ENCODE measurements at regions not wholly inside any gene's neighbourhood (a gene's known extent, or its start where the extent isn't known, plus 50 kb on each side); places are given as distances from the start of the nearest gene placed in this dataset.

DNA sequence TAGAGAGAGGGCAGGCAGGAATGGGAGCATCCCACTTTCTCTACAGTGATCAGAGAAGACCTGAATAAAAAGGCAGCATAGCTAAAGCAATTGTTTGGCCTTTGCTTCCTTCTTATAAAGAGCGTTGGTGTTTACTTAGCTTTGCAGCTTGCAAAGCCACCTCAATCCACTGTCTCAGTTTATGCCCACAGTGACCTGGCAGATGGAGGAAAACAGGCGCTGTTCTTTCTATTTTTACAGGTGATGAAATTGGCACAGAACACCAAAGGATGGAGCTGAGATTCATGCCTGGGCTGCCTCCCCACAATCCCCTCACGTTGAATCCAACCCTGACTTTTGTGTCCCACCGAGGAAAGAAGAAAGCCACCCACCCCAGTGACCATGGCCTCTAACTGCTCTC is 130.5 kb downstream of the TTLL2 start:
- TF ChIP-seq, protein P1, sequence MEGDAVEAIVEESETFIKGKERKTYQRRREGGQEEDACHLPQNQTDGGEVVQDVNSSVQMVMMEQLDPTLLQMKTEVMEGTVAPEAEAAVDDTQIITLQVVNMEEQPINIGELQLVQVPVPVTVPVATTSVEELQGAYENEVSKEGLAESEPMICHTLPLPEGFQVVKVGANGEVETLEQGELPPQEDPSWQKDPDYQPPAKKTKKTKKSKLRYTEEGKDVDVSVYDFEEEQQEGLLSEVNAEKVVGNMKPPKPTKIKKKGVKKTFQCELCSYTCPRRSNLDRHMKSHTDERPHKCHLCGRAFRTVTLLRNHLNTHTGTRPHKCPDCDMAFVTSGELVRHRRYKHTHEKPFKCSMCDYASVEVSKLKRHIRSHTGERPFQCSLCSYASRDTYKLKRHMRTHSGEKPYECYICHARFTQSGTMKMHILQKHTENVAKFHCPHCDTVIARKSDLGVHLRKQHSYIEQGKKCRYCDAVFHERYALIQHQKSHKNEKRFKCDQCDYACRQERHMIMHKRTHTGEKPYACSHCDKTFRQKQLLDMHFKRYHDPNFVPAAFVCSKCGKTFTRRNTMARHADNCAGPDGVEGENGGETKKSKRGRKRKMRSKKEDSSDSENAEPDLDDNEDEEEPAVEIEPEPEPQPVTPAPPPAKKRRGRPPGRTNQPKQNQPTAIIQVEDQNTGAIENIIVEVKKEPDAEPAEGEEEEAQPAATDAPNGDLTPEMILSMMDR (conservative IDR thresholded peaks at IDR 0.05; ENCODE audit: low read length) = no peak
- no peak for TF ChIP-seq EZH2phosphoT487 (IDR thresholded peaks at IDR 0.05; ENCODE audit: borderline replicate concordance, low read depth, low read length)
